ENCODE measurements at regions not wholly inside any gene's neighbourhood (a gene's known extent, or its start where the extent isn't known, plus 50 kb on each side); places are given as distances from the start of the nearest gene placed in this dataset.
"Not testable (repeated sequence)": the region's sequence is repeated elsewhere in the genome, so short reads cannot be mapped to it uniquely, and the experiment has no call there.

GRCh38 chr1:149355748-149356147 is 119.1 kb upstream of the NBPF19 start:
- not testable (repeated sequence) for TF ChIP-seq CTCF (IDR thresholded peaks at IDR 0.05); POLR2AphosphoS5 (IDR thresholded peaks at IDR 0.05; ENCODE audit: low read depth, low read length)
